ENCODE measurements at regions not wholly inside any gene's neighbourhood (a gene's known extent, or its start where the extent isn't known, plus 50 kb on each side); places are given as distances from the start of the nearest gene placed in this dataset.

- no peak for DNase-seq (ENCODE audit: low read depth in 4 of 4, low spot score in 2 of 4)
Observed at GRCh38 chr12:116654226-116654743, 83.6 kb downstream of the SPRING1 start.

GRCh38 chr12:116651089-116651488, 86.8 kb downstream of the SPRING1 start:
- no peak for DNase-seq (ENCODE audit: low read depth in 4 of 4, low spot score in 2 of 4)

GRCh38 chr12:116650585-116651087, 87.2 kb downstream of the SPRING1 start:
- DNase-seq (ENCODE audit: low read depth in 4 of 4, low spot score in 2 of 4) = no peak

- no peak for DNase-seq (ENCODE audit: low read depth in 4 of 4, low spot score in 2 of 4)
Observed at GRCh38 chr12:116650062-116650461, 87.8 kb downstream of the SPRING1 start.

GRCh38 chr12:116647813-116648212, 88.6 kb downstream of the MAP1LC3B2 start:
- DNase-seq (ENCODE audit: low read depth in 4 of 4, low spot score in 2 of 4) = no peak

- no peak for DNase-seq (ENCODE audit: low read depth in 4 of 4, low spot score in 2 of 4)
Observed at GRCh38 chr12:116646901-116647300, 87.7 kb downstream of the MAP1LC3B2 start.

GRCh38 chr12:116644806-116645205, 85.6 kb downstream of the MAP1LC3B2 start:
- DNase-seq (ENCODE audit: low read depth in 4 of 4, low spot score in 2 of 4) = no peak

- DNase-seq (ENCODE audit: low read depth in 4 of 4, low spot score in 2 of 4) = no peak
Observed at GRCh38 chr12:116642683-116643082, 83.5 kb downstream of the MAP1LC3B2 start.

- no peak for DNase-seq (ENCODE audit: low read depth in 4 of 4, low spot score in 2 of 4)
Observed at GRCh38 chr12:116642106-116642505, 82.9 kb downstream of the MAP1LC3B2 start.

- DNase-seq (ENCODE audit: low read depth in 4 of 4, low spot score in 2 of 4) = no peak
Observed at GRCh38 chr12:116640281-116640680, 81.1 kb downstream of the MAP1LC3B2 start.

GRCh38 chr12:116639765-116640164, 80.6 kb downstream of the MAP1LC3B2 start:
- DNase-seq (ENCODE audit: low read depth in 4 of 4, low spot score in 2 of 4) = no peak

GRCh38 chr12:116638376-116638775, 79.2 kb downstream of the MAP1LC3B2 start:
- DNase-seq (ENCODE audit: low read depth in 4 of 4, low spot score in 2 of 4) = no peak

- no peak for DNase-seq (ENCODE audit: low read depth in 4 of 4, low spot score in 2 of 4)
Observed at GRCh38 chr12:116637589-116638150, 78.5 kb downstream of the MAP1LC3B2 start.

GRCh38 chr12:116636608-116637519, 77.7 kb downstream of the MAP1LC3B2 start:
- no peak for DNase-seq (ENCODE audit: low read depth in 4 of 4, low spot score in 2 of 4)

GRCh38 chr12:116635487-116635886, 76.3 kb downstream of the MAP1LC3B2 start:
- no peak for DNase-seq (ENCODE audit: low read depth in 4 of 4, low spot score in 2 of 4)

GRCh38 chr12:116633476-116633875, 74.3 kb downstream of the MAP1LC3B2 start:
- no peak for DNase-seq (ENCODE audit: low read depth in 4 of 4, low spot score in 2 of 4)

- DNase-seq (ENCODE audit: low read depth in 4 of 4, low spot score in 2 of 4) = peak in 1 of 4 donors; percentile 20
Observed at GRCh38 chr12:116631619-116632018, 72.4 kb downstream of the MAP1LC3B2 start.

- DNase-seq (ENCODE audit: low read depth in 4 of 4, low spot score in 2 of 4) = no peak
Observed at GRCh38 chr12:116630762-116631161, 71.6 kb downstream of the MAP1LC3B2 start.

GRCh38 chr12:116629480-116629879, 70.3 kb downstream of the MAP1LC3B2 start:
- no peak for DNase-seq (ENCODE audit: low read depth in 4 of 4, low spot score in 2 of 4)

GRCh38 chr12:116628989-116629388, 69.8 kb downstream of the MAP1LC3B2 start:
- DNase-seq (ENCODE audit: low read depth in 4 of 4, low spot score in 2 of 4) = no peak

- no peak for DNase-seq (ENCODE audit: low read depth in 4 of 4, low spot score in 2 of 4)
Observed at GRCh38 chr12:116628450-116628793, 69.2 kb downstream of the MAP1LC3B2 start.
